ENCODE measurements at regions not wholly inside any gene's neighbourhood (a gene's known extent, or its start where the extent isn't known, plus 50 kb on each side); places are given as distances from the start of the nearest gene placed in this dataset.

- Histone ChIP-seq H3K4me2 (ENCODE audit: low read length) (no peak overlapping the region), H2BK5ac (ENCODE audit: low read depth, low read length, poor library complexity) (no peak overlapping the region), H2AFZ (ENCODE audit: insufficient read depth, low read length, poor library complexity) (no peak overlapping the region), H3K23ac (ENCODE audit: low read length) (no peak overlapping the region), H3K36me3 (ENCODE audit: control insufficient read depth in 1 of 2, insufficient read depth in 2 of 2, low read length in 2 of 2) (no peaks in the 10 kb centered on the region), H2BK120ac (ENCODE audit: insufficient read depth, low read length, poor library complexity) (no peak overlapping the region), H3K18ac (ENCODE audit: low read length) (no peak overlapping the region), H3K27ac (ENCODE audit: low read depth, low read length) (no peak overlapping the region), H3K9me3 (ENCODE audit: insufficient read depth, low read depth, low read length) (no peaks in the 10 kb centered on the region), H3K4ac (ENCODE audit: low read depth, low read length) (no peak overlapping the region), H4K8ac (ENCODE audit: low read depth, low read length) (no peak overlapping the region), H3K4me1 (ENCODE audit: control insufficient read depth in 1 of 2, insufficient read depth in 2 of 2, low read length in 2 of 2) (no peaks in the 10 kb centered on the region), H3K4me3 (ENCODE audit: low read depth, low read length) (no peak overlapping the region), H2BK12ac (ENCODE audit: low read length) (no peak overlapping the region), H3K9ac (ENCODE audit: low read length) (no peak overlapping the region), H3K27me3 (ENCODE audit: insufficient read depth, low read length) (no peaks in the 10 kb centered on the region), H3K79me1 (ENCODE audit: low read length) (no peaks in the 10 kb centered on the region), H2AK5ac (ENCODE audit: low read length) (no peak overlapping the region), H4K12ac (ENCODE audit: low read depth, low read length) (no peak overlapping the region), H3K14ac (ENCODE audit: low read length) (no peak overlapping the region), H4K91ac (ENCODE audit: low read depth, low read length) (no peak overlapping the region), H3K79me2 (ENCODE audit: control insufficient read depth, insufficient read depth, low read length, poor library complexity) (no peaks in the 10 kb centered on the region)
- no peak for DNase-seq
- whole genome bisulfite sequencing (ENCODE audit: extremely low coverage, insufficient coverage, insufficient read length) = no CpG with 5 or more reads among the region's 5 CpGs
Measured at GRCh38 chr4:159504684-159505083, 401.8 kb downstream of the RAPGEF2 start.

- Histone ChIP-seq H3K9me3 (ENCODE audit: insufficient read depth, low read depth, low read length) (no peaks in the 10 kb centered on the region), H3K9ac (ENCODE audit: low read length) (no peak overlapping the region), H3K18ac (ENCODE audit: low read length) (no peak overlapping the region), H4K91ac (ENCODE audit: low read depth, low read length) (no peak overlapping the region), H2AFZ (ENCODE audit: insufficient read depth, low read length, poor library complexity) (no peak overlapping the region), H4K12ac (ENCODE audit: low read depth, low read length) (no peak overlapping the region), H3K4ac (ENCODE audit: low read depth, low read length) (no peak overlapping the region), H3K14ac (ENCODE audit: low read length) (no peak overlapping the region), H3K36me3 (ENCODE audit: control insufficient read depth in 1 of 2, insufficient read depth in 2 of 2, low read length in 2 of 2) (no peaks in the 10 kb centered on the region), H2BK5ac (ENCODE audit: low read depth, low read length, poor library complexity) (no peak overlapping the region), H2AK5ac (ENCODE audit: low read length) (no peak overlapping the region), H3K27me3 (ENCODE audit: insufficient read depth, low read length) (no peaks in the 10 kb centered on the region), H3K79me1 (ENCODE audit: low read length) (no peaks in the 10 kb centered on the region), H2BK120ac (ENCODE audit: insufficient read depth, low read length, poor library complexity) (no peak overlapping the region), H4K8ac (ENCODE audit: low read depth, low read length) (no peak overlapping the region), H3K27ac (ENCODE audit: low read depth, low read length) (no peak overlapping the region), H3K4me1 (ENCODE audit: control insufficient read depth in 1 of 2, insufficient read depth in 2 of 2, low read length in 2 of 2) (no peaks in the 10 kb centered on the region), H3K79me2 (ENCODE audit: control insufficient read depth, insufficient read depth, low read length, poor library complexity) (no peaks in the 10 kb centered on the region), H3K23ac (ENCODE audit: low read length) (no peak overlapping the region), H3K4me3 (ENCODE audit: low read depth, low read length) (no peak overlapping the region), H3K4me2 (ENCODE audit: low read length) (no peak overlapping the region), H2BK12ac (ENCODE audit: low read length) (no peak overlapping the region)
- DNase-seq = no peak
- no CpG with 5 or more reads among the region's 7 CpGs for WGBS (ENCODE audit: extremely low coverage, insufficient coverage, insufficient read length)
Measured at GRCh38 chr4:159505266-159505975, 402.5 kb downstream of the RAPGEF2 start.

GRCh38 chr4:159506801-159507517 lies 404.1 kb downstream of the RAPGEF2 start:
- H4K91ac ChIP-seq (ENCODE audit: low read depth, low read length) = no peak overlapping the region
- no peaks in the 10 kb centered on the region for H3K4me1 ChIP-seq (ENCODE audit: control insufficient read depth in 1 of 2, insufficient read depth in 2 of 2, low read length in 2 of 2)
- no peak overlapping the region for H2BK5ac ChIP-seq (ENCODE audit: low read depth, low read length, poor library complexity)
- no peak overlapping the region for H3K18ac ChIP-seq (ENCODE audit: low read length)
- no peaks in the 10 kb centered on the region for H3K36me3 ChIP-seq (ENCODE audit: control insufficient read depth in 1 of 2, insufficient read depth in 2 of 2, low read length in 2 of 2)
- H4K8ac ChIP-seq (ENCODE audit: low read depth, low read length) = no peak overlapping the region
- H2BK12ac ChIP-seq (ENCODE audit: low read length) = no peak overlapping the region
- WGBS (ENCODE audit: extremely low coverage, insufficient coverage, insufficient read length) = no CpG with 5 or more reads among the region's 13 CpGs
- no peak overlapping the region for H2AFZ ChIP-seq (ENCODE audit: insufficient read depth, low read length, poor library complexity)
- H3K4ac ChIP-seq (ENCODE audit: low read depth, low read length) = no peak overlapping the region
- H3K9ac ChIP-seq (ENCODE audit: low read length) = no peak overlapping the region
- no peaks in the 10 kb centered on the region for H3K9me3 ChIP-seq (ENCODE audit: insufficient read depth, low read depth, low read length)
- no peak overlapping the region for H3K14ac ChIP-seq (ENCODE audit: low read length)
- H3K79me1 ChIP-seq (ENCODE audit: low read length) = no peaks in the 10 kb centered on the region
- no peak overlapping the region for H3K4me3 ChIP-seq (ENCODE audit: low read depth, low read length)
- no peak overlapping the region for H3K23ac ChIP-seq (ENCODE audit: low read length)
- no peak overlapping the region for H4K12ac ChIP-seq (ENCODE audit: low read depth, low read length)
- H2BK120ac ChIP-seq (ENCODE audit: insufficient read depth, low read length, poor library complexity) = no peak overlapping the region
- no peak overlapping the region for H2AK5ac ChIP-seq (ENCODE audit: low read length)
- no peak overlapping the region for H3K27ac ChIP-seq (ENCODE audit: low read depth, low read length)
- H3K4me2 ChIP-seq (ENCODE audit: low read length) = no peak overlapping the region
- no peak for DNase-seq
- H3K27me3 ChIP-seq (ENCODE audit: insufficient read depth, low read length) = no peaks in the 10 kb centered on the region
- no peaks in the 10 kb centered on the region for H3K79me2 ChIP-seq (ENCODE audit: control insufficient read depth, insufficient read depth, low read length, poor library complexity)

- H3K4me1 ChIP-seq (ENCODE audit: control insufficient read depth in 1 of 2, insufficient read depth in 2 of 2, low read length in 2 of 2) = no peaks in the 10 kb centered on the region
- H3K79me2 ChIP-seq (ENCODE audit: control insufficient read depth, insufficient read depth, low read length, poor library complexity) = no peaks in the 10 kb centered on the region
- H3K9me3 ChIP-seq (ENCODE audit: insufficient read depth, low read depth, low read length) = no peaks in the 10 kb centered on the region
- no peak overlapping the region for H2AK5ac ChIP-seq (ENCODE audit: low read length)
- H3K27ac ChIP-seq (ENCODE audit: low read depth, low read length) = no peak overlapping the region
- no peak overlapping the region for H3K4me2 ChIP-seq (ENCODE audit: low read length)
- no peak for DNase-seq
- no peak overlapping the region for H4K12ac ChIP-seq (ENCODE audit: low read depth, low read length)
- no peak overlapping the region for H4K8ac ChIP-seq (ENCODE audit: low read depth, low read length)
- no peak overlapping the region for H3K18ac ChIP-seq (ENCODE audit: low read length)
- H3K4ac ChIP-seq (ENCODE audit: low read depth, low read length) = no peak overlapping the region
- no peak overlapping the region for H2BK12ac ChIP-seq (ENCODE audit: low read length)
- no peaks in the 10 kb centered on the region for H3K79me1 ChIP-seq (ENCODE audit: low read length)
- H2BK5ac ChIP-seq (ENCODE audit: low read depth, low read length, poor library complexity) = no peak overlapping the region
- no CpG with 5 or more reads among the region's 6 CpGs for WGBS (ENCODE audit: extremely low coverage, insufficient coverage, insufficient read length)
- H3K23ac ChIP-seq (ENCODE audit: low read length) = no peak overlapping the region
- no peak overlapping the region for H2BK120ac ChIP-seq (ENCODE audit: insufficient read depth, low read length, poor library complexity)
- H3K14ac ChIP-seq (ENCODE audit: low read length) = no peak overlapping the region
- no peak overlapping the region for H4K91ac ChIP-seq (ENCODE audit: low read depth, low read length)
- no peak overlapping the region for H3K4me3 ChIP-seq (ENCODE audit: low read depth, low read length)
- H3K9ac ChIP-seq (ENCODE audit: low read length) = no peak overlapping the region
- no peaks in the 10 kb centered on the region for H3K36me3 ChIP-seq (ENCODE audit: control insufficient read depth in 1 of 2, insufficient read depth in 2 of 2, low read length in 2 of 2)
- no peak overlapping the region for H2AFZ ChIP-seq (ENCODE audit: insufficient read depth, low read length, poor library complexity)
- no peaks in the 10 kb centered on the region for H3K27me3 ChIP-seq (ENCODE audit: insufficient read depth, low read length)
Measured at GRCh38 chr4:159508917-159509500, 406.1 kb downstream of the RAPGEF2 start.
